ENCODE measurements at regions not wholly inside any gene's neighbourhood (a gene's known extent, or its start where the extent isn't known, plus 50 kb on each side); places are given as distances from the start of the nearest gene placed in this dataset.

GRCh38 chr13:73131247-73131646 is 72.4 kb downstream of the KLF5 start:
- TF ChIP-seq TAF1 (IDR thresholded peaks at IDR 0.05; ENCODE audit: borderline replicate concordance, insufficient read depth, low read length) (no peak), POLR2AphosphoS5 (IDR thresholded peaks at IDR 0.05; ENCODE audit: low read depth, low read length) (no peak), SIN3A (IDR thresholded peaks at IDR 0.05; ENCODE audit: borderline replicate concordance, insufficient read depth, low read length) (no peak), REST (IDR thresholded peaks at IDR 0.05; ENCODE audit: insufficient read depth in 1 of 2, low read depth in 2 of 2, low read length in 2 of 2) (no peak), FOXP2 (optimal IDR thresholded peaks at IDR 0.05; ENCODE audit: borderline replicate concordance, extremely low read depth, extremely low read length, insufficient read depth) (no peak)

Measured in PFSK-1 (cell line).